HL-60/S4 treated with retinoic acid at 250 ng/mL for 4 days and 3 days (cell line): ENCODE measurements at regions not wholly inside any gene's neighbourhood (a gene's known extent, or its start where the extent isn't known, plus 50 kb on each side); places are given as distances from the start of the nearest gene placed in this dataset.

Experiments
- in situ Hi-C: fragments of 300-500 bp; cut with MboI; formaldehyde crosslinking; loops from 2 replicates; pipeline ENCODE4 v1.7.0; 2022; ENCODE audit warnings: low sequenced_read_pairs

GRCh38 chr2:64767670-64768468, 114.2 kb upstream of the SERTAD2 start:
- in situ Hi-C loops = no loop called here

GRCh38 chr2:64768491-64769005, 114.8 kb upstream of the SERTAD2 start:
- in situ Hi-C loops = no loop called here

- in situ Hi-C loops = no loop called here
Measured at GRCh38 chr2:64769392-64770044, 115.8 kb upstream of the SERTAD2 start.

GRCh38 chr2:64770137-64770780, 116.5 kb upstream of the SERTAD2 start:
- in situ Hi-C loops = no loop called here

GRCh38 chr2:64770781-64771334, 117.1 kb upstream of the SERTAD2 start:
- in situ Hi-C loops = no loop called here

GRCh38 chr2:64771737-64772136, 118.0 kb upstream of the SERTAD2 start:
- in situ Hi-C loops = no loop called here

- in situ Hi-C loops = no loop called here
Measured at GRCh38 chr2:64773461-64774118, 119.9 kb upstream of the SERTAD2 start.

- in situ Hi-C loops = no loop called here
Measured at GRCh38 chr2:64777841-64778240, 124.1 kb upstream of the SERTAD2 start.

- in situ Hi-C loops = no loop called here
Measured at GRCh38 chr2:64779117-64779690, 125.5 kb upstream of the SERTAD2 start.

GRCh38 chr2:64780041-64780440, 126.3 kb upstream of the SERTAD2 start:
- in situ Hi-C loops = no loop called here

GRCh38 chr2:64781711-64782390, 128.1 kb upstream of the SERTAD2 start:
- in situ Hi-C loops = no loop called here

- in situ Hi-C loops = no loop called here
Measured at GRCh38 chr2:64784168-64785061, 130.7 kb upstream of the SERTAD2 start.

GRCh38 chr2:64785245-64785644, 131.5 kb upstream of the SERTAD2 start:
- in situ Hi-C loops = no loop called here

- in situ Hi-C loops = no loop called here
Measured at GRCh38 chr2:64786343-64787018, 132.8 kb upstream of the SERTAD2 start.

GRCh38 chr2:64787019-64787365, 133.3 kb upstream of the SERTAD2 start:
- in situ Hi-C loops = no loop called here

GRCh38 chr2:64787698-64788097, 134.0 kb upstream of the SERTAD2 start:
- in situ Hi-C loops = no loop called here

GRCh38 chr2:64789466-64790320, 136.0 kb upstream of the SERTAD2 start:
- in situ Hi-C loops = no loop called here

- in situ Hi-C loops = no loop called here
Measured at GRCh38 chr2:64792300-64792699, 138.6 kb upstream of the SERTAD2 start.
